GM18520 (cell line): ENCODE measurements at regions not wholly inside any gene's neighbourhood (a gene's known extent, or its start where the extent isn't known, plus 50 kb on each side); places are given as distances from the start of the nearest gene placed in this dataset.
"Not testable (repeated sequence)": the region's sequence is repeated elsewhere in the genome, so short reads cannot be mapped to it uniquely, and the experiment has no call there.

Experiments
- ATAC-seq: cut with Tn5 transposase; IDR thresholded peaks from one replicate; pipeline ENCODE4 v1.9.1; 2021; ENCODE audit not compliant: unreplicated experiment

GRCh38 chr11:37951996-37952395 is 1354.0 kb upstream of the RAG2 start:
- ATAC-seq: no peak

GRCh38 chr11:37948258-37948657 is 1350.2 kb upstream of the RAG2 start:
- ATAC-seq: no peak

- no peak for ATAC-seq
Measured at GRCh38 chr11:37947821-37948220, 1349.8 kb upstream of the RAG2 start.

GRCh38 chr11:37946155-37946766 is 1348.2 kb upstream of the RAG2 start:
- ATAC-seq: no peak

GRCh38 chr11:37942081-37942480 is 1344.0 kb upstream of the RAG2 start:
- no peak for ATAC-seq

GRCh38 chr11:37929100-37929653 is 1331.1 kb upstream of the RAG2 start:
- ATAC-seq: no peak

- ATAC-seq: no peak
Measured at GRCh38 chr11:37926772-37927171, 1328.7 kb upstream of the RAG2 start.

GRCh38 chr11:37916331-37916730 is 1318.3 kb upstream of the RAG2 start:
- no peak for ATAC-seq

- no peak for ATAC-seq
Measured at GRCh38 chr11:37914859-37915258, 1316.8 kb upstream of the RAG2 start.

GRCh38 chr11:37908219-37908548 is 1310.1 kb upstream of the RAG2 start:
- ATAC-seq: no peak

- ATAC-seq: no peak
Measured at GRCh38 chr11:37907436-37908218, 1309.6 kb upstream of the RAG2 start.

- ATAC-seq: no peak
Measured at GRCh38 chr11:37905707-37906417, 1307.8 kb upstream of the RAG2 start.

GRCh38 chr11:37896016-37896415 is 1298.0 kb upstream of the RAG2 start:
- no peak for ATAC-seq

GRCh38 chr11:37881741-37882140 is 1283.7 kb upstream of the RAG2 start:
- ATAC-seq: no peak

- ATAC-seq: no peak
Measured at GRCh38 chr11:37861671-37862070, 1263.6 kb upstream of the RAG2 start.

- ATAC-seq: not testable (repeated sequence)
Measured at GRCh38 chr11:37858806-37859537, 1260.9 kb upstream of the RAG2 start.

GRCh38 chr11:37858398-37858797 is 1260.4 kb upstream of the RAG2 start:
- ATAC-seq: no peak

- ATAC-seq: no peak
Measured at GRCh38 chr11:37857726-37858125, 1259.7 kb upstream of the RAG2 start.

GRCh38 chr11:37849706-37850105 is 1251.7 kb upstream of the RAG2 start:
- ATAC-seq: no peak

GRCh38 chr11:37843603-37844002 is 1245.6 kb upstream of the RAG2 start:
- no peak for ATAC-seq

- ATAC-seq: no peak
Measured at GRCh38 chr11:37841016-37841415, 1243.0 kb upstream of the RAG2 start.
